ENCODE measurements at regions not wholly inside any gene's neighbourhood (a gene's known extent, or its start where the extent isn't known, plus 50 kb on each side); places are given as distances from the start of the nearest gene placed in this dataset.

DNA sequence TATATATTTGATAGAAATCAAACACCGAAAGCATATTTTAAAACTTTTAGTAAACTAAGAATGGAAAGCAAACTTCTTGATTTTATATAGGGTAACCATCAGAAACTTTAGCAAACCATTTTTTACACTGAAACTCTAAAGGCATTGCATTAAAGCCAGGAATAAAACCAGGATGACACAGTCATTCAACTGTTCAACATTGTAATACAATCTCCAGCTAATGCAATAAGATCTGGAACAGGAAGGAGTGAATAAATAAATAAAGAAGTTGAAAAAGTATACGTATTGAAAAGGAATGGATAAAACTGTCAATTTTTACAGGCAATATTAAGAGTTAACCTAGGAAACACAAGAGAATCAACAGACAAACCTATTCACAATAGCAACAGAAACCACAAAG lies 181.9 kb upstream of the TTC14 start:
- no peak overlapping the region for H3K4ac ChIP-seq (ENCODE audit: low read depth, low read length)
- no peak overlapping the region for H3K14ac ChIP-seq (ENCODE audit: low read length)
- H2BK5ac ChIP-seq (ENCODE audit: low read depth, low read length, poor library complexity) = no peak overlapping the region
- DNase-seq = no peak
- no peak overlapping the region for H3K4me3 ChIP-seq (ENCODE audit: low read depth, low read length)
- no peaks in the 10 kb centered on the region for H3K79me2 ChIP-seq (ENCODE audit: control insufficient read depth, insufficient read depth, low read length, poor library complexity)
- H2AFZ ChIP-seq (ENCODE audit: insufficient read depth, low read length, poor library complexity) = no peak overlapping the region
- H3K4me1 ChIP-seq (ENCODE audit: control insufficient read depth in 1 of 2, insufficient read depth in 2 of 2, low read length in 2 of 2) = no peaks in the 10 kb centered on the region
- no peaks in the 10 kb centered on the region for H3K27me3 ChIP-seq (ENCODE audit: insufficient read depth, low read length)
- no peak overlapping the region for H2BK12ac ChIP-seq (ENCODE audit: low read length)
- H3K18ac ChIP-seq (ENCODE audit: low read length) = no peak overlapping the region
- H3K36me3 ChIP-seq (ENCODE audit: control insufficient read depth in 1 of 2, insufficient read depth in 2 of 2, low read length in 2 of 2) = no peaks in the 10 kb centered on the region
- H3K27ac ChIP-seq (ENCODE audit: low read depth, low read length) = no peak overlapping the region
- no peak overlapping the region for H2AK5ac ChIP-seq (ENCODE audit: low read length)
- H2BK120ac ChIP-seq (ENCODE audit: insufficient read depth, low read length, poor library complexity) = no peak overlapping the region
- H4K91ac ChIP-seq (ENCODE audit: low read depth, low read length) = no peak overlapping the region
- H4K12ac ChIP-seq (ENCODE audit: low read depth, low read length) = no peak overlapping the region
- no CpG with 5 or more reads among the region's 2 CpGs for WGBS (ENCODE audit: extremely low coverage, insufficient coverage, insufficient read length)
- no peaks in the 10 kb centered on the region for H3K9me3 ChIP-seq (ENCODE audit: insufficient read depth, low read depth, low read length)
- H3K23ac ChIP-seq (ENCODE audit: low read length) = no peak overlapping the region
- H4K8ac ChIP-seq (ENCODE audit: low read depth, low read length) = no peak overlapping the region
- H3K9ac ChIP-seq (ENCODE audit: low read length) = no peak overlapping the region
- no peak overlapping the region for H3K4me2 ChIP-seq (ENCODE audit: low read length)
- H3K79me1 ChIP-seq (ENCODE audit: low read length) = no peaks in the 10 kb centered on the region

DNA sequence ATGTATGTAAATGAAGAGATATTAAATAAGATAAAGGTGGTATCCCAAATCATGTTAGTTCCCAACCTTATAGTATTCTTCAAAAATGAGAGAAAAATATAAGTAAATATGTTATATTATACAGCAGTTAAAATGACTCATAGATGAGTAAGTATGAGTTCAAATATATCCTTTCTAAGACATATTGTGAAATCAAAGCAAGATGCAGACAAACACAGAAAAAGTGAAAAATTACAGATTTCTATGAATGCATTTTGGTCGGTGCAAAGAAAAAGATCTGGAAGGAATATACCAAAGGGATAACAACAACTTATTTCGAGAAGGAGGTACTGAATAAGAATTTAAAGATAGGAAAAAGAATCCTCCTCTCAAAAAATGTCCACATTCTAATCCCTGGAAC lies 181.2 kb upstream of the TTC14 start:
- H3K4ac ChIP-seq (ENCODE audit: low read depth, low read length) = no peak overlapping the region
- no peak overlapping the region for H4K8ac ChIP-seq (ENCODE audit: low read depth, low read length)
- H3K23ac ChIP-seq (ENCODE audit: low read length) = no peak overlapping the region
- no peak overlapping the region for H3K27ac ChIP-seq (ENCODE audit: low read depth, low read length)
- no peaks in the 10 kb centered on the region for H3K27me3 ChIP-seq (ENCODE audit: insufficient read depth, low read length)
- no peak overlapping the region for H3K4me2 ChIP-seq (ENCODE audit: low read length)
- no peak overlapping the region for H2BK12ac ChIP-seq (ENCODE audit: low read length)
- H4K12ac ChIP-seq (ENCODE audit: low read depth, low read length) = no peak overlapping the region
- no peak overlapping the region for H3K14ac ChIP-seq (ENCODE audit: low read length)
- DNase-seq = no peak
- H3K4me3 ChIP-seq (ENCODE audit: low read depth, low read length) = no peak overlapping the region
- no peak overlapping the region for H4K91ac ChIP-seq (ENCODE audit: low read depth, low read length)
- no CpG with 5 or more reads among the region's 2 CpGs for WGBS (ENCODE audit: extremely low coverage, insufficient coverage, insufficient read length)
- no peak overlapping the region for H2BK5ac ChIP-seq (ENCODE audit: low read depth, low read length, poor library complexity)
- no peaks in the 10 kb centered on the region for H3K4me1 ChIP-seq (ENCODE audit: control insufficient read depth in 1 of 2, insufficient read depth in 2 of 2, low read length in 2 of 2)
- H3K79me2 ChIP-seq (ENCODE audit: control insufficient read depth, insufficient read depth, low read length, poor library complexity) = no peaks in the 10 kb centered on the region
- no peak overlapping the region for H2AK5ac ChIP-seq (ENCODE audit: low read length)
- no peak overlapping the region for H2AFZ ChIP-seq (ENCODE audit: insufficient read depth, low read length, poor library complexity)
- no peaks in the 10 kb centered on the region for H3K36me3 ChIP-seq (ENCODE audit: control insufficient read depth in 1 of 2, insufficient read depth in 2 of 2, low read length in 2 of 2)
- no peak overlapping the region for H2BK120ac ChIP-seq (ENCODE audit: insufficient read depth, low read length, poor library complexity)
- no peaks in the 10 kb centered on the region for H3K9me3 ChIP-seq (ENCODE audit: insufficient read depth, low read depth, low read length)
- H3K18ac ChIP-seq (ENCODE audit: low read length) = no peak overlapping the region
- H3K9ac ChIP-seq (ENCODE audit: low read length) = no peak overlapping the region
- H3K79me1 ChIP-seq (ENCODE audit: low read length) = no peaks in the 10 kb centered on the region

DNA sequence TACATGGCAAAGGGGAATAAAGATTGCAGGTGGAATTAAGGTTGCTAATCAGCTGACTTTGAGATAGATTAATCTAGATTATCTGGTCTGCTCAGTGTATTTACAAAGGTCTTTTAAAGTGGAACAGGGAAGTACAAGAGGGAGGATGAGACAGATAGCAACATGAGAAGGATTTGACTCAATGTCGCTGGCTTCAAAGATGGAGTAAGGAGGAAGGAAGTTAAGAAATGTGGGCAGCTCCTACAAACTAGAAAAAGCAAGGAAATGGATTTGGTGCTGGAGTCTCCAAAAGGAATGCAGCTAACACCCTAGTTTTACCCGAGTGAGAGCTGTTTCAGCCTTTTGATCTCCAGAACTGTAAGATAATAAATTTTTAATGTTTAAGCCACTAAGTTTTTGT lies 180.7 kb upstream of the TTC14 start:
- Histone ChIP-seq H4K8ac (ENCODE audit: low read depth, low read length) (no peak overlapping the region), H2AK5ac (ENCODE audit: low read length) (no peak overlapping the region), H3K4me1 (ENCODE audit: control insufficient read depth in 1 of 2, insufficient read depth in 2 of 2, low read length in 2 of 2) (no peaks in the 10 kb centered on the region), H3K36me3 (ENCODE audit: control insufficient read depth in 1 of 2, insufficient read depth in 2 of 2, low read length in 2 of 2) (no peaks in the 10 kb centered on the region), H2BK12ac (ENCODE audit: low read length) (no peak overlapping the region), H3K27ac (ENCODE audit: low read depth, low read length) (no peak overlapping the region), H3K9ac (ENCODE audit: low read length) (no peak overlapping the region), H4K12ac (ENCODE audit: low read depth, low read length) (no peak overlapping the region), H3K9me3 (ENCODE audit: insufficient read depth, low read depth, low read length) (no peaks in the 10 kb centered on the region), H3K23ac (ENCODE audit: low read length) (no peak overlapping the region), H2BK5ac (ENCODE audit: low read depth, low read length, poor library complexity) (no peak overlapping the region), H3K27me3 (ENCODE audit: insufficient read depth, low read length) (no peaks in the 10 kb centered on the region), H4K91ac (ENCODE audit: low read depth, low read length) (no peak overlapping the region), H3K4me2 (ENCODE audit: low read length) (no peak overlapping the region), H3K4me3 (ENCODE audit: low read depth, low read length) (no peak overlapping the region), H3K4ac (ENCODE audit: low read depth, low read length) (no peak overlapping the region), H3K79me2 (ENCODE audit: control insufficient read depth, insufficient read depth, low read length, poor library complexity) (no peaks in the 10 kb centered on the region), H3K14ac (ENCODE audit: low read length) (no peak overlapping the region), H3K18ac (ENCODE audit: low read length) (no peak overlapping the region), H3K79me1 (ENCODE audit: low read length) (no peaks in the 10 kb centered on the region), H2BK120ac (ENCODE audit: insufficient read depth, low read length, poor library complexity) (no peak overlapping the region), H2AFZ (ENCODE audit: insufficient read depth, low read length, poor library complexity) (no peak overlapping the region)
- DNase-seq = no peak
- no CpG with 5 or more reads among the region's 2 CpGs for WGBS (ENCODE audit: extremely low coverage, insufficient coverage, insufficient read length)

- WGBS (ENCODE audit: extremely low coverage, insufficient coverage, insufficient read length) = no CpG with 5 or more reads among the region's 1 CpG
- H2BK12ac ChIP-seq (ENCODE audit: low read length) = no peak overlapping the region
- no peak overlapping the region for H4K12ac ChIP-seq (ENCODE audit: low read depth, low read length)
- no peak overlapping the region for H3K18ac ChIP-seq (ENCODE audit: low read length)
- H3K36me3 ChIP-seq (ENCODE audit: control insufficient read depth in 1 of 2, insufficient read depth in 2 of 2, low read length in 2 of 2) = no peaks in the 10 kb centered on the region
- H3K4me2 ChIP-seq (ENCODE audit: low read length) = no peak overlapping the region
- no peaks in the 10 kb centered on the region for H3K79me2 ChIP-seq (ENCODE audit: control insufficient read depth, insufficient read depth, low read length, poor library complexity)
- no peak overlapping the region for H2BK120ac ChIP-seq (ENCODE audit: insufficient read depth, low read length, poor library complexity)
- H3K9ac ChIP-seq (ENCODE audit: low read length) = no peak overlapping the region
- no peak overlapping the region for H3K4ac ChIP-seq (ENCODE audit: low read depth, low read length)
- H4K91ac ChIP-seq (ENCODE audit: low read depth, low read length) = no peak overlapping the region
- H2AFZ ChIP-seq (ENCODE audit: insufficient read depth, low read length, poor library complexity) = no peak overlapping the region
- no peak overlapping the region for H3K23ac ChIP-seq (ENCODE audit: low read length)
- no peak overlapping the region for H2AK5ac ChIP-seq (ENCODE audit: low read length)
- H3K79me1 ChIP-seq (ENCODE audit: low read length) = no peaks in the 10 kb centered on the region
- H2BK5ac ChIP-seq (ENCODE audit: low read depth, low read length, poor library complexity) = no peak overlapping the region
- H3K4me1 ChIP-seq (ENCODE audit: control insufficient read depth in 1 of 2, insufficient read depth in 2 of 2, low read length in 2 of 2) = no peaks in the 10 kb centered on the region
- no peak overlapping the region for H3K14ac ChIP-seq (ENCODE audit: low read length)
- H3K27me3 ChIP-seq (ENCODE audit: insufficient read depth, low read length) = no peaks in the 10 kb centered on the region
- H4K8ac ChIP-seq (ENCODE audit: low read depth, low read length) = no peak overlapping the region
- H3K27ac ChIP-seq (ENCODE audit: low read depth, low read length) = no peak overlapping the region
- DNase-seq = no peak
- H3K9me3 ChIP-seq (ENCODE audit: insufficient read depth, low read depth, low read length) = no peaks in the 10 kb centered on the region
- no peak overlapping the region for H3K4me3 ChIP-seq (ENCODE audit: low read depth, low read length)
These were observed 180.2 kb upstream of the TTC14 start for GRCh38 chr3:180421721-180422120.

Measured in trophoblast cell (in vitro differentiated cells and primary cell).